Pancreas (tissue), 10 donors: ENCODE measurements at regions not wholly inside any gene's neighbourhood (a gene's known extent, or its start where the extent isn't known, plus 50 kb on each side); places are given as distances from the start of the nearest gene placed in this dataset.

Experiments used
- ATAC-seq, 4 donors: fragments of 200-7000 bp; cut with Tn5 transposase; one replicate each; pipeline versions ENCODE4 v1.8.0 to v1.9.1; 2020; ENCODE audit warnings: mild to moderate bottlenecking in 4 of 4, moderate library complexity in 4 of 4
- DNase-seq, 6 donors: peaks; one replicate each; pipeline ENCODE4 v3.0.0-alpha.2; 2020
- FAIRE-seq: peaks from 2 replicates; lab custom pipeline; 2012; peaks lifted over from hg19 to GRCh38; lab: Jason Lieb, UNC
- H3K27ac ChIP-seq, 4 donors: fragments of 200-600 bp; sonication (generic); 1 replicate in 3 of 4; 2 replicates in 1 of 4; pipeline versions ENCODE4 v1.5.0 to v1.8.0; 2020
- H3K27me3 ChIP-seq, 4 donors: fragments of 200-600 bp; one replicate each; pipeline ENCODE4 v1.8.0; 2021
- H3K36me3 ChIP-seq, 3 donors: fragments of 200-600 bp; sonication (generic) in 1 of 3; one replicate each; pipeline versions ENCODE4 v1.5.0 to v1.8.0; 2020 to 2021
- H3K4me1 ChIP-seq, 3 donors: fragments of 200-600 bp; one replicate each; pipeline ENCODE4 v1.8.0; 2021
- H3K4me3 ChIP-seq, 4 donors: fragments of 200-600 bp; sonication (generic) in 2 of 4; one replicate each; pipeline versions ENCODE4 v1.5.0 to v1.8.0; 2020 to 2021
- H3K9me3 ChIP-seq, 4 donors: fragments of 200-600 bp; one replicate each; pipeline ENCODE4 v1.8.0; 2021
- CTCF ChIP-seq, 4 donors: fragments of 200-600 bp; sonication (generic) in 3 of 4; IDR thresholded peaks; one replicate each; pipeline versions ENCODE4 v1.5.0 to v1.8.0; 2021; ENCODE audit warnings: antibody characterized with exemption in 4 of 4
- WGBS, 2 donors: extraction: QIAGEN DNeasy Blood & Tissue Kit; methylation state at CpG; one replicate each; pipeline ENCODE4 v1.1.7; 2013; 5-methylcytosine and 5-hydroxymethylcytosine counted together
- intact Hi-C, 3 donors: fragments of 100-400 bp; cut with DNase I; formaldehyde crosslinking; loops; one replicate each; pipeline versions ENCODE4 v1.11.1 to v1.14.2; 2022
- donor health status: healthy with polysubstance abuse.
- donor health status: DM: no; HTN: no; CAD: no; lungs with moderate emphysema.
- donor health status: DM: no; HTN: no; CAD: no.
- donor health status: control.
- donor health status: control.
- donor health status: Bipolar disorder and iron deficiency.
- donor health status: DM: yes; HTN: yes; CAD: no.
- donor health status: DM: no; HTN: no; CAD: no.
- donor health status: DM: no; HTN: no; CAD: no.
- donor health status: DM: yes; HTN: yes; CAD: no.

DNA sequence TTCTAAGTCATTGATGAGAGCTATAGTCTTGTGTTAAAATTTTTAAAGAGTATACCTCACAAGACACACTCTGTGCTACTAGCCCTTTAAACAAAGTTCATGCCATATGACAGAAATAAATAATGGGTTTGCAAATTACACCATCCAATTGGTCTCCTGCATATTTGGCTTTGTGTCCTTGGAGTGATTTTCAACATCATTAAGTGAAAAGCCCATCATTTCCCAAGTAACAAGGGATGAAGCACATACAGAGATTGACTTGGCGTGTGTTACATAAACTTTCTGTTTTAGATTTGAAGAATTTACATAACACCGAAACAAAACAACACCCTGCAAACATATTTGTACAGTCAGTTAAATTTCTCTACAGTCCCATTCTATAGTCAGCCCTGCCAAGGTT is 216.9 kb upstream of the NEIL3 start:
- Histone ChIP-seq H3K4me1 (no peaks in the 10 kb centered on the region), H3K27me3 (no peaks in the 10 kb centered on the region), H3K9me3 (no peaks in the 10 kb centered on the region), H3K36me3 (no peaks in the 10 kb centered on the region), H3K4me3 (no peak overlapping the region), H3K27ac (no peak overlapping the region)
- DNase-seq (no peak), FAIRE-seq (no peak), ATAC-seq (no peak)
- TF ChIP-seq CTCF (IDR thresholded peaks at IDR 0.05), result no peak
- 64 to 78% methylated on average over 2 of the region's 2 CpGs for WGBS, 2 donors
- intact Hi-C loops, result no loop called here

DNA sequence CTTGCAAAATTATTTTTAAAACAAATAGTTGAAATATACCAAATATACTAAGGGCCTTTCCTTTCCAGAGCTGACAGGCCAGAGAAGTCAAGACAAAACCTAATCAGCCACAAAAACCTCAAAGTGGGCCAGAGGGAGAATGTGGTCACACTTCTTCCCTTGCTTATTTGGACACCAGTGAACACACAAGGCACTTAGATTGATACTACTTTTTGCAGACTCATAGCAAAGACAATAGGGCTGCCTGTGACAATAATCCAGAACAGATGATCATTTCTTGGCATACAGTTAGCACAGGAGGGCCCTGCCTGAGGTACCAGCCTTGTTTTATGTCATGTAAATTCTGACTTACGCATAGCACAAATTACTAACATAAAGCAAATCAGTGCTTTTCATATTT is 215.7 kb upstream of the NEIL3 start:
- no peak for DNase-seq
- H3K36me3 ChIP-seq, result no peaks in the 10 kb centered on the region
- no peak overlapping the region for H3K27ac ChIP-seq
- WGBS, 2 donors, result 80 to 93% methylated on average over 1 of the region's 1 CpG
- H3K4me1 ChIP-seq, result no peaks in the 10 kb centered on the region
- no peak for FAIRE-seq
- no peaks in the 10 kb centered on the region for H3K9me3 ChIP-seq
- no peak for ATAC-seq
- no peaks in the 10 kb centered on the region for H3K27me3 ChIP-seq
- intact Hi-C loops, result no loop called here
- no peak overlapping the region for H3K4me3 ChIP-seq
- no peak for TF ChIP-seq CTCF (IDR thresholded peaks at IDR 0.05)

GRCh38 chr4:177097291-177097690 is 212.4 kb upstream of the NEIL3 start:
- ATAC-seq (no peak), DNase-seq (no peak), FAIRE-seq (no peak)
- 70 to 81% methylated on average over 6 of the region's 6 CpGs for WGBS, 2 donors
- Histone ChIP-seq H3K4me1 (no peaks in the 10 kb centered on the region), H3K4me3 (no peak overlapping the region), H3K9me3 (no peaks in the 10 kb centered on the region), H3K36me3 (no peaks in the 10 kb centered on the region), H3K27ac (no peak overlapping the region), H3K27me3 (no peaks in the 10 kb centered on the region)
- TF ChIP-seq CTCF (IDR thresholded peaks at IDR 0.05), result no peak
- intact Hi-C loops, result no loop called here

DNA sequence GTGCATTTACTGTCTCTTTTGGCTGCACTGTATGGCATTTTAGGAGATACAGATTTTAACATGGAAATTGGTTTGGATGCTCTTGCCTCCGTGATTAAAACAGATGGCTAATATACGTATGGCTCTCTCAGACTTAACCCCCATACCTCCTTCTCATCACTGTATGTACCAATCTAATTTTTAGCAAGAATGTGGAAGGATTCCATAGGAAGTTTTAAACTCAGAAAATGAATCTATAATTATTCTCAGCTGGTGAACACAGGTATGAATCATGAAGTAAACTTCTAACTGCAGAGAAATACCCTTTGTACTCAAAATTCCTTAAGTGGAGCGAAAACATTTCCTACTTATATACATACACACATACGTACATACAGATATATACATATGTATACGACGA is 210.5 kb upstream of the NEIL3 start:
- no peak for TF ChIP-seq CTCF (IDR thresholded peaks at IDR 0.05)

GRCh38 chr4:177100307-177100706 is 209.4 kb upstream of the NEIL3 start:
- H3K27me3 ChIP-seq, result no peaks in the 10 kb centered on the region
- WGBS, 2 donors, result 58 to 78% methylated on average over 3 of the region's 3 CpGs
- no peaks in the 10 kb centered on the region for H3K4me1 ChIP-seq
- no peak for TF ChIP-seq CTCF (IDR thresholded peaks at IDR 0.05)
- no peak overlapping the region for H3K4me3 ChIP-seq
- ATAC-seq (no peak), FAIRE-seq (no peak), DNase-seq (no peak)
- no peaks in the 10 kb centered on the region for H3K9me3 ChIP-seq
- intact Hi-C loops, result no loop called here
- H3K36me3 ChIP-seq, result no peaks in the 10 kb centered on the region
- no peak overlapping the region for H3K27ac ChIP-seq

More for the DNA sequence above, 210.5 kb upstream of the NEIL3 start:
- no peaks in the 10 kb centered on the region for H3K27me3 ChIP-seq
- H3K36me3 ChIP-seq, result no peaks in the 10 kb centered on the region
- no peak for DNase-seq
- no peak overlapping the region for H3K4me3 ChIP-seq
- ATAC-seq, result no peak
- H3K27ac ChIP-seq, result no peak overlapping the region
- no peaks in the 10 kb centered on the region for H3K9me3 ChIP-seq
- intact Hi-C loops, result no loop called here
- WGBS, 2 donors, result 69 to 82% methylated on average over 6 of the region's 6 CpGs
- no peaks in the 10 kb centered on the region for H3K4me1 ChIP-seq
- no peak for FAIRE-seq
